ENCODE measurements at regions not wholly inside any gene's neighbourhood (a gene's known extent, or its start where the extent isn't known, plus 50 kb on each side); places are given as distances from the start of the nearest gene placed in this dataset.

DNA sequence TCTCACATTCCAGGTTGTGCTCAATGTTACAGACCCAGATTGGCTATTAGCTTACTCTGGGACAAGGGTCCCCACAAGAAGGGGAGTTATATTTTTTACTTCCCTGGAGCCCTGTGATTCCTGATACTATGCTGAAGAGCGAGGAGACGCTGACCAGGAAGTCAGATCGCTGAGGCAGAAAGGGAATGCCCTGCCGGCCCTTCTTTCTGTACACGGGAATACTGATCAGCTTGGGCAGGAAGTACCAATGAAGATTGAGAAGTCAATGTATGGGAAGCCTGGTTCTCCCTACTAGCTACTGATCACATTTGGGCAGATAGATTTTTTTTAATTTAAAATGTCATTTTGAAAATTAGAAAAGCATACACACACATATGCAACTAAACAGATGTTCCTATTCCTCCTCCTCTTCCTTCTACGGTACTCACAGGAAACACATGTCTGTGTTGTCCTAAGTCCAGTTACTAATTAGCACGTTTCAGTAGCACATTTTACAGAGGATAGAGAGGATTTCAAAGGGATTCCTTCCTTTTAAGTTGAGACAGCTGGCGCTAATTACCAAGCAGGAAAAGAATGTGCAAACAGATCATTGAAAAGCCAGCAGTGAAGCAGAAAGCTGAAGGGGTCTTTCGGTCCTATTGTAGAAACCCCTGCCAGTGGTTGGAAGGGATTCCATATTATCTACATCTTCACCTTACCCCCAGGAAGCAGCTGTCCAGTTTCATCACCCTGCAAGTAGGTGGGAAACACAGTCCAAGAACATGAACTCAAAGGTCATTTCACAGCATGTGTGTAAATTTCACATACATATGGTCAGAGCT is 292.4 kb downstream of the DUSP6 start:
- Histone ChIP-seq H3K27ac (ENCODE audit: low read depth in 1 of 2, low read length in 2 of 2) (no peak overlapping the region), H3K79me2 (ENCODE audit: insufficient read depth, low read length) (no peaks in the 10 kb centered on the region), H3K4me1 (ENCODE audit: control insufficient read depth in 1 of 2, insufficient read depth in 2 of 2, low read length in 2 of 2) (no peaks in the 10 kb centered on the region), H3K36me3 (replicated peaks in 1 of 2; ENCODE audit: control insufficient read depth in 1 of 2, insufficient read depth in 2 of 2, low read length in 2 of 2) (no peaks in the 10 kb centered on the region), H3K4me2 (replicated peaks; ENCODE audit: extremely low read depth, low read length, poor library complexity, severe bottlenecking) (no peak overlapping the region), H2AFZ (ENCODE audit: insufficient read depth, low read depth, low read length, poor library complexity, severe bottlenecking) (peak overlapping the region; percentile 47), H3K27me3 (ENCODE audit: control insufficient read depth in 2 of 2, insufficient read depth in 2 of 2, low read length in 2 of 2) (no peaks in the 10 kb centered on the region), H3K9ac (ENCODE audit: insufficient read depth, low read length, poor library complexity, severe bottlenecking) (no peak overlapping the region), H3K9me3 (replicated peaks in 1 of 2; ENCODE audit: control insufficient read depth in 1 of 2, insufficient read depth in 1 of 2, low read length in 2 of 2) (no peaks in the 10 kb centered on the region), H4K20me1 (ENCODE audit: insufficient read depth, low read length) (no peaks in the 10 kb centered on the region), H3K4me3 (replicated peaks in 1 of 3; ENCODE audit: low read depth in 2 of 3, low read length in 3 of 3) (no peak overlapping the region)
- TF ChIP-seq, protein P1, sequence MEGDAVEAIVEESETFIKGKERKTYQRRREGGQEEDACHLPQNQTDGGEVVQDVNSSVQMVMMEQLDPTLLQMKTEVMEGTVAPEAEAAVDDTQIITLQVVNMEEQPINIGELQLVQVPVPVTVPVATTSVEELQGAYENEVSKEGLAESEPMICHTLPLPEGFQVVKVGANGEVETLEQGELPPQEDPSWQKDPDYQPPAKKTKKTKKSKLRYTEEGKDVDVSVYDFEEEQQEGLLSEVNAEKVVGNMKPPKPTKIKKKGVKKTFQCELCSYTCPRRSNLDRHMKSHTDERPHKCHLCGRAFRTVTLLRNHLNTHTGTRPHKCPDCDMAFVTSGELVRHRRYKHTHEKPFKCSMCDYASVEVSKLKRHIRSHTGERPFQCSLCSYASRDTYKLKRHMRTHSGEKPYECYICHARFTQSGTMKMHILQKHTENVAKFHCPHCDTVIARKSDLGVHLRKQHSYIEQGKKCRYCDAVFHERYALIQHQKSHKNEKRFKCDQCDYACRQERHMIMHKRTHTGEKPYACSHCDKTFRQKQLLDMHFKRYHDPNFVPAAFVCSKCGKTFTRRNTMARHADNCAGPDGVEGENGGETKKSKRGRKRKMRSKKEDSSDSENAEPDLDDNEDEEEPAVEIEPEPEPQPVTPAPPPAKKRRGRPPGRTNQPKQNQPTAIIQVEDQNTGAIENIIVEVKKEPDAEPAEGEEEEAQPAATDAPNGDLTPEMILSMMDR (IDR thresholded peaks at IDR 0.05) = no peak
- no peak for DNase-seq
- intact Hi-C loops (cut with micrococcal nuclease) = loop anchor here (10.0 kb wide), 2 partner anchors 205 to 295 kb away; partner anchors contain the start of gene DUSP6 (in 1 of the 2)
- Mint-ChIP-seq H3K4me3 (peak overlapping the region; percentile 7 to 24), H3K27ac (no peak overlapping the region), H3K27me3 (ENCODE audit: low read depth in 3 of 3) (peaks cover 0 to 3% (median 1%) of the 10 kb centered on the region in 3 donors), H3K9me3 (no peaks in the 10 kb centered on the region), H3K36me3 (no peaks in the 10 kb centered on the region), H3K4me1 (peaks cover 8% of the 10 kb centered on the region)
- WGBS (ENCODE audit: insufficient coverage) = no CpG with 5 or more reads among the region's 9 CpGs

DNA sequence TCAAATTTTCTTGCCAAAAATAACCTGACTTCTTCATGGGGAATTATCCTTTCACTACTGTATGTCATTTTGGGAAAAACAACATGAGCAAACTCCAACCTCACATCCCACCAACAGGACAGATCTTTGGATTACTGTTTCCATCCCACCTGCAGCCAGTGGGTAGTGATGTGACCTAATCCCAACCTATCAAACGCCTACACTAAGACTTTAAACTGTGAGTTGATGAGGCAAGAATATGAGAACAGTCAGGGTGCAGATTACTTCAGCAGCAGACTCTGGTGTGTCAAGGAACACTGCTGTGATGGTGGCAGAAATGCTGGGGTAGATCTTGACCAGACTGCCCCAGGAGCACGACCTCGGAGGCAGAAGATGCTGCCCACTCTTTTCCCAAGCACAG is 293.2 kb downstream of the DUSP6 start:
- no peaks in the 10 kb centered on the region for H3K79me2 ChIP-seq (ENCODE audit: insufficient read depth, low read length)
- no peaks in the 10 kb centered on the region for H3K4me1 ChIP-seq (ENCODE audit: control insufficient read depth in 1 of 2, insufficient read depth in 2 of 2, low read length in 2 of 2)
- H3K36me3 ChIP-seq (replicated peaks in 1 of 2; ENCODE audit: control insufficient read depth in 1 of 2, insufficient read depth in 2 of 2, low read length in 2 of 2) = no peaks in the 10 kb centered on the region
- no peaks in the 10 kb centered on the region for H4K20me1 ChIP-seq (ENCODE audit: insufficient read depth, low read length)
- TF ChIP-seq, protein P1 (IDR thresholded peaks at IDR 0.05) = no peak
- H3K9me3 ChIP-seq (replicated peaks in 1 of 2; ENCODE audit: control insufficient read depth in 1 of 2, insufficient read depth in 1 of 2, low read length in 2 of 2) = no peaks in the 10 kb centered on the region
- Mint-ChIP-seq H3K27ac (no peak overlapping the region), H3K4me3 (no peak overlapping the region), H3K9me3 (no peaks in the 10 kb centered on the region), H3K27me3 (ENCODE audit: low read depth in 3 of 3) (peaks cover 0 to 3% (median 0%) of the 10 kb centered on the region in 3 donors), H3K4me1 (peaks cover 8% of the 10 kb centered on the region), H3K36me3 (no peaks in the 10 kb centered on the region)
- H3K4me3 ChIP-seq (replicated peaks in 1 of 3; ENCODE audit: low read depth in 2 of 3, low read length in 3 of 3) = no peak overlapping the region
- no peak overlapping the region for H3K4me2 ChIP-seq (replicated peaks; ENCODE audit: extremely low read depth, low read length, poor library complexity, severe bottlenecking)
- intact Hi-C loops (cut with micrococcal nuclease) = loop anchor here (10.0 kb wide), 2 partner anchors 206 to 296 kb away; partner anchors contain the start of gene DUSP6 (in 1 of the 2)
- no peak overlapping the region for H3K9ac ChIP-seq (ENCODE audit: insufficient read depth, low read length, poor library complexity, severe bottlenecking)
- H2AFZ ChIP-seq (ENCODE audit: insufficient read depth, low read depth, low read length, poor library complexity, severe bottlenecking) = no peak overlapping the region
- no peak for DNase-seq
- H3K27me3 ChIP-seq (ENCODE audit: control insufficient read depth in 2 of 2, insufficient read depth in 2 of 2, low read length in 2 of 2) = no peaks in the 10 kb centered on the region
- WGBS (ENCODE audit: insufficient coverage) = 100% methylated on average over 2 of the region's 3 CpGs
- no peak overlapping the region for H3K27ac ChIP-seq (ENCODE audit: low read depth in 1 of 2, low read length in 2 of 2)

Measured in CD14-positive monocyte (primary cell).